ENCODE measurements at regions not wholly inside any gene's neighbourhood (a gene's known extent, or its start where the extent isn't known, plus 50 kb on each side); places are given as distances from the start of the nearest gene placed in this dataset.

- Histone ChIP-seq H3K4me3 (no peak overlapping the region), H3K27me3 (ENCODE audit: low read depth) (no peaks in the 10 kb centered on the region), H3K4me1 (no peaks in the 10 kb centered on the region), H3K9me3 (replicated peaks) (peaks cover 10% of the 10 kb centered on the region), H3K27ac (replicated peaks) (no peak overlapping the region), H3K36me3 (no peaks in the 10 kb centered on the region)
- intact Hi-C loops (cut with micrococcal nuclease), result no loop called here
- no peak for DNase-seq
- no peak for TF ChIP-seq CTCF (IDR thresholded peaks at IDR 0.05; ENCODE audit: borderline replicate concordance)
Measured at GRCh38 chr3:106257172-106257571, 388.4 kb upstream of the CBLB start.

GRCh38 chr3:106261396-106261795 is 392.6 kb upstream of the CBLB start:
- Histone ChIP-seq H3K9me3 (replicated peaks) (peaks cover 3% of the 10 kb centered on the region), H3K4me1 (no peaks in the 10 kb centered on the region), H3K36me3 (no peaks in the 10 kb centered on the region), H3K4me3 (no peak overlapping the region), H3K27ac (replicated peaks) (no peak overlapping the region), H3K27me3 (ENCODE audit: low read depth) (no peaks in the 10 kb centered on the region)
- TF ChIP-seq CTCF (IDR thresholded peaks at IDR 0.05; ENCODE audit: borderline replicate concordance), result no peak
- no peak for DNase-seq
- intact Hi-C loops (cut with micrococcal nuclease), result no loop called here

GRCh38 chr3:106261915-106262683 is 393.3 kb upstream of the CBLB start:
- no peaks in the 10 kb centered on the region for H3K27me3 ChIP-seq (ENCODE audit: low read depth)
- no peak overlapping the region for H3K4me3 ChIP-seq
- no peak overlapping the region for H3K27ac ChIP-seq (replicated peaks)
- intact Hi-C loops (cut with micrococcal nuclease), result no loop called here
- no peaks in the 10 kb centered on the region for H3K36me3 ChIP-seq
- peaks cover 3% of the 10 kb centered on the region for H3K9me3 ChIP-seq (replicated peaks)
- TF ChIP-seq CTCF (IDR thresholded peaks at IDR 0.05; ENCODE audit: borderline replicate concordance), result no peak
- DNase-seq, result no peak
- no peaks in the 10 kb centered on the region for H3K4me1 ChIP-seq

GRCh38 chr3:106263011-106263410 is 394.2 kb upstream of the CBLB start:
- Histone ChIP-seq H3K27me3 (ENCODE audit: low read depth) (no peaks in the 10 kb centered on the region), H3K4me3 (no peak overlapping the region), H3K4me1 (no peaks in the 10 kb centered on the region), H3K36me3 (no peaks in the 10 kb centered on the region), H3K9me3 (replicated peaks) (peaks cover 3% of the 10 kb centered on the region), H3K27ac (replicated peaks) (no peak overlapping the region)
- no peak for DNase-seq
- intact Hi-C loops (cut with micrococcal nuclease), result no loop called here
- no peak for TF ChIP-seq CTCF (IDR thresholded peaks at IDR 0.05; ENCODE audit: borderline replicate concordance)

- no peak for TF ChIP-seq CTCF (IDR thresholded peaks at IDR 0.05; ENCODE audit: borderline replicate concordance)
- Histone ChIP-seq H3K27me3 (ENCODE audit: low read depth) (no peaks in the 10 kb centered on the region), H3K36me3 (no peaks in the 10 kb centered on the region), H3K4me3 (no peak overlapping the region), H3K4me1 (no peaks in the 10 kb centered on the region), H3K9me3 (replicated peaks) (peaks cover 3% of the 10 kb centered on the region), H3K27ac (replicated peaks) (no peak overlapping the region)
- DNase-seq, result no peak
- intact Hi-C loops (cut with micrococcal nuclease), result no loop called here
Measured at GRCh38 chr3:106263546-106263945, 394.7 kb upstream of the CBLB start.
